22Rv1 (cell line): ENCODE measurements at regions not wholly inside any gene's neighbourhood (a gene's known extent, or its start where the extent isn't known, plus 50 kb on each side); places are given as distances from the start of the nearest gene placed in this dataset.

Experiments used
- ZFX ChIP-seq: fragments of 450-650 bp; IDR thresholded peaks from 2 replicates; pipeline ENCODE4 v1.6.1; 2017; ENCODE audit warnings: antibody characterized with exemption, borderline replicate concordance
- TF ChIP-seq, protein P1 (sequence below): fragments of 450-650 bp; IDR thresholded peaks from 2 replicates; pipeline ENCODE4 v1.5.1; 2017; ENCODE audit warnings: mild to moderate bottlenecking

DNA sequence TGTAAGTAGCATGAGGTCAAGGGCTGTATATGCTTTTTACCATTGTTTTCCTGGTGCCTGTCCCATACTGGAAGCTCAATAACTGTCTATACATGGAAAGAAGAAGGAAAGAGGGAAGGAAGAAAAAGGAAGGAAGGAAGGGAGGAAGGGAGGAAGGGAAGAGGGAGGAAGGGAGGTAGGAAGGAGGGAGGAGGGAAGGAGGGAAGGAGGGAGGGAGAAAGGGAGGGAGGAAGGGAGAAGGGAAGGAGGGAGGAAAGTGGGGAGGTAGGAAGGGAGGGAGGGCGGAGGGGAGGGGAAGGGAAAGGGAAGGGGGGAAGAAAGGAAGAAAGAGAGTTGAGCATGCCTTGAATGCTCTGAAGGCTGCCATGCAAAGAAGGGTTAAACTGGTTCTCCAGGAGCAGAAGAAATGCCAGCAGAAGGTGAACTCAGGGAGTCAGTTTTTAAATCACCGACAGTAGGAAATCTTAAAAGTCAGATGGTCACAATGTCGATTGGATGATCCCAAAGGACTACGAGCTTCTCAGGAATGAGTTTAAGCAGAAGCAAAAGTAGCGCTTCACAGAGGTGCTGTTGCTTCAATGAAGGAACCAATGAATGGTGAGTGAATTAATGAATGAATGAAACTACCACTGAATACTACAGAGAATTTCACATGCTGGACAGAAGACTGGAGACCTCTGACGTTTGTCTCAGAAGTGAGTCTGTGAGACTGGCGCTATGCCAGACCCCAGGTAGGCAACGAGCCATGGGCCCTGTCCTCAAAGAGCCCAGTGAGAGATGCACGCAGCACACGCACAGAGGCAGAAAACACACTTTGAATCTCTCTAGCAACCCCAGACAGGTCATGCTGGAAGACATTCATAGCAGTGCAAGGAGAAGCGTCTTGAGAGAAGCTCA, 117.6 kb downstream of the MRPL14 start:
- TF ChIP-seq, protein P1, sequence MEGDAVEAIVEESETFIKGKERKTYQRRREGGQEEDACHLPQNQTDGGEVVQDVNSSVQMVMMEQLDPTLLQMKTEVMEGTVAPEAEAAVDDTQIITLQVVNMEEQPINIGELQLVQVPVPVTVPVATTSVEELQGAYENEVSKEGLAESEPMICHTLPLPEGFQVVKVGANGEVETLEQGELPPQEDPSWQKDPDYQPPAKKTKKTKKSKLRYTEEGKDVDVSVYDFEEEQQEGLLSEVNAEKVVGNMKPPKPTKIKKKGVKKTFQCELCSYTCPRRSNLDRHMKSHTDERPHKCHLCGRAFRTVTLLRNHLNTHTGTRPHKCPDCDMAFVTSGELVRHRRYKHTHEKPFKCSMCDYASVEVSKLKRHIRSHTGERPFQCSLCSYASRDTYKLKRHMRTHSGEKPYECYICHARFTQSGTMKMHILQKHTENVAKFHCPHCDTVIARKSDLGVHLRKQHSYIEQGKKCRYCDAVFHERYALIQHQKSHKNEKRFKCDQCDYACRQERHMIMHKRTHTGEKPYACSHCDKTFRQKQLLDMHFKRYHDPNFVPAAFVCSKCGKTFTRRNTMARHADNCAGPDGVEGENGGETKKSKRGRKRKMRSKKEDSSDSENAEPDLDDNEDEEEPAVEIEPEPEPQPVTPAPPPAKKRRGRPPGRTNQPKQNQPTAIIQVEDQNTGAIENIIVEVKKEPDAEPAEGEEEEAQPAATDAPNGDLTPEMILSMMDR = no peak
- no peak for TF ChIP-seq ZFX
